ENCODE measurements at regions not wholly inside any gene's neighbourhood (a gene's known extent, or its start where the extent isn't known, plus 50 kb on each side); places are given as distances from the start of the nearest gene placed in this dataset.

DNA sequence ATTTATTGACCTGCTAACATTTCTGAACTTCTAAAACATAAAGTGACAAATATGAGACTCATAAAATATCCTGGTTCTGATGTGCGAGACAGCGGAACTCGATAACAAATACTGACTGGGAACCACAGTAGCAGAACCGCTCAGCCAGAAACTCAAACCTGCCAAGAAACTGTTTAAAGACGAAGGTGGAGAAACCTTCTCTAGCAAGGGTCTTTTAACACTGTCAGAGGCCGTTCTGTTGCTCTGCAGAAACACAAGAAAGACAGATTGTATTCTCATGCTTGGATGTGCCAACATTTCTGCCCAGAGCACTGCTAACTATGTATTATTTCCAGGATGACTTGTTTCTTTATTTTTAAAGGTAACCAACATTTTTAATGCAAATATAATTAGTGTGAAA, 514.8 kb upstream of the ADARB2 start:
- no peak overlapping the region for H3K4me3 ChIP-seq (ENCODE audit: low read length)
- TF ChIP-seq, protein P1, sequence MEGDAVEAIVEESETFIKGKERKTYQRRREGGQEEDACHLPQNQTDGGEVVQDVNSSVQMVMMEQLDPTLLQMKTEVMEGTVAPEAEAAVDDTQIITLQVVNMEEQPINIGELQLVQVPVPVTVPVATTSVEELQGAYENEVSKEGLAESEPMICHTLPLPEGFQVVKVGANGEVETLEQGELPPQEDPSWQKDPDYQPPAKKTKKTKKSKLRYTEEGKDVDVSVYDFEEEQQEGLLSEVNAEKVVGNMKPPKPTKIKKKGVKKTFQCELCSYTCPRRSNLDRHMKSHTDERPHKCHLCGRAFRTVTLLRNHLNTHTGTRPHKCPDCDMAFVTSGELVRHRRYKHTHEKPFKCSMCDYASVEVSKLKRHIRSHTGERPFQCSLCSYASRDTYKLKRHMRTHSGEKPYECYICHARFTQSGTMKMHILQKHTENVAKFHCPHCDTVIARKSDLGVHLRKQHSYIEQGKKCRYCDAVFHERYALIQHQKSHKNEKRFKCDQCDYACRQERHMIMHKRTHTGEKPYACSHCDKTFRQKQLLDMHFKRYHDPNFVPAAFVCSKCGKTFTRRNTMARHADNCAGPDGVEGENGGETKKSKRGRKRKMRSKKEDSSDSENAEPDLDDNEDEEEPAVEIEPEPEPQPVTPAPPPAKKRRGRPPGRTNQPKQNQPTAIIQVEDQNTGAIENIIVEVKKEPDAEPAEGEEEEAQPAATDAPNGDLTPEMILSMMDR (IDR thresholded peaks at IDR 0.05; ENCODE audit: insufficient read depth, low read depth, low read length, missing control alignments), result no peak
- no peak for DNase-seq (ENCODE audit: low read depth)

DNA sequence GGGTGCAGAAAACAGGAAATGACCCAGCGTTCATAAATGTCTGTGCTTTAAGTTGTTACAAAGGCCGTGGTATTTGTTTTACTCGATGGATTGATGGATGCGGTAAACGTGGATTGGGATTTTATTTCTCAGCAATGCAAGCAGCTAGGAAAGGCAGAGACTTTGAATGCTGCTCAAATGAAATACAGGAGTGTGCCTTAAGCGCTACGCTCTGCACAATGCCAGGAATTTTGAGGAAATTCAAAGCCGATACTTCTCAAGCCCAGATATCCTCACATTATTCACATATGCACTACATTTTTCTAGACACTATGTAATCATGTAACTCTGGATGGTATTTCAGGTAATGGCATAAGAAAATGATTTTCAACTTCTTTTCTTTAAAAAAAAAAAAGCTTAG, 514.3 kb upstream of the ADARB2 start:
- H3K4me3 ChIP-seq (ENCODE audit: low read length), result no peak overlapping the region
- DNase-seq (ENCODE audit: low read depth), result no peak
- TF ChIP-seq, protein P1 (IDR thresholded peaks at IDR 0.05; ENCODE audit: insufficient read depth, low read depth, low read length, missing control alignments), result no peak

DNA sequence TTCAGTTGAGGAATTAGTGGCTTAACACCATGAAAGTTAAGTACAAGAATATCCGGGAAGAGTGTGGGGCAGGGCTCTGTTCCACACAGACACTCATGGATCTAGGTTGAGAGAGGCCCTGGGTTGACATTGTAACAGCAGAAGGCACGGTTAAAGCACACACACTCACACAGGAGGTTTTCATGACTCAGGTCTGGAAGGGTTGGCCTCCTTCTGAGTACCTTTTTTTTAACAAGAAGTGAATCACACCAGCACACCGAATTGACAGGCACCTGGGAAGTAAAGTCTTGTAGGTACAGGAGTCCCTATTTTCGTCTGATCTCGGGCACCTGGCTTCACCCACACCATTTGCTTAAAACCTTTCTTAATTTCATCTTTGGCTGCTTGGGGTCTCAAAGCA, 509.4 kb upstream of the ADARB2 start:
- no peak overlapping the region for H3K4me3 ChIP-seq (ENCODE audit: low read length)
- peak; percentile 86 for DNase-seq (ENCODE audit: low read depth)
- TF ChIP-seq, protein P1 (IDR thresholded peaks at IDR 0.05; ENCODE audit: insufficient read depth, low read depth, low read length, missing control alignments), result no peak

DNA sequence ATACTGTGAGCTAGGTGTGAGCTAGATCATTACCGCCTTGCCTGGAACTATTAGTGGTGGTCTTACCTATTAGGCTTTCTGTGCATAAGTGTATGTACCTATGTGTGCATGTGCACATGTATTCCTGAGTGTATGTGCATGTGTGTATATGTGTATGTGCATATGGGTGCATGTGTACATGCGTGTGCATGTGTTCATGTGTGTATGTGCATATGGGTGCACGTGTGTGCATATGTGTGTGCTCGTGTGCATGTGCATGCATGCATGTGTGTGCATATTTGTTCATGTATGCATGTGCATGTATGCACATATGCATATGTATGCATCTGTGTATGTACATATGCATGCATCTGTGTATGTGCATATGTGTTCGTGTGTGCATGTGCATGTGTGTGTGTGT, 508.3 kb upstream of the ADARB2 start:
- TF ChIP-seq, protein P1 (IDR thresholded peaks at IDR 0.05; ENCODE audit: insufficient read depth, low read depth, low read length, missing control alignments), result no peak
- no peak for DNase-seq (ENCODE audit: low read depth)
- H3K4me3 ChIP-seq (ENCODE audit: low read length), result no peak overlapping the region

DNA sequence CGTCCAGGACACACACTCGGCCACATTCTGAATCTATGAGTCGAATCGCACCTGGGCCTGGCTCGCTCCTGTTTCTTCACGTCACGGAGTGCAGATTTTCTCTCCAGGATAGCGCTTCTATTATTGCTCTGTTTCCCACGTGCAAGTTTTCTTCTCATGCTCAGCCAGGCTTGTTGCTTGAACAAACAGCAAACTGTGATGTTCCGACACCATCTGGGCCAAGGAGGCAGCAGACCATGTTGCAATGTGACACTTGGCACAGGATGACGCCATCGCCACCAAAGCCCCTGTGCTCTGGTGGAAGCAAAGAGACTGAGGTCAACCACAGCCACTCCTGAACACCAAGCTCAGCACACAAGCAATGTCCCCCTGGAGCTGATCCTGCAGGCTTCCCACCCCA, 507.1 kb upstream of the ADARB2 start:
- DNase-seq (ENCODE audit: low read depth), result no peak
- no peak overlapping the region for H3K4me3 ChIP-seq (ENCODE audit: low read length)
- TF ChIP-seq, protein P1 (IDR thresholded peaks at IDR 0.05; ENCODE audit: insufficient read depth, low read depth, low read length, missing control alignments), result no peak

DNA sequence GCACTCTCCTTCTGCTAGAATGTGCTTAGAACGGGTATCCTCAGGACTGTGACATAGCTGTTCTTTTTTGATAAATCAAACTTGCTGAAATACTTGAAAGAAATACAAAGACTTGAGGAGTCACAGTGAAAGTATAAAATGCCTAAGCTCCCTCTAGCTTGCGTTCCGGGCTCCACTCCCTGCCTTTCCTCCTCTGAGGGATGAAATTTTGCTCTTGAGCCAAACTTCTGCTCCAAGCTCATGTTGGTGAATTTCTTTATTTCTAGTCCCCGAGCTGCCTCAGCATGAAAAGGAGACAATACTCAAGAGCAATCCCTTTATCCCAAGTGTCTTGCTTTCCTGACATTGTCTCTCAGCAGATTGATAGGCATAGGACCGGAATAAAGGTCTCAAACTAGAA, 499.6 kb upstream of the ADARB2 start:
- DNase-seq (ENCODE audit: low read depth), result no peak

DNA sequence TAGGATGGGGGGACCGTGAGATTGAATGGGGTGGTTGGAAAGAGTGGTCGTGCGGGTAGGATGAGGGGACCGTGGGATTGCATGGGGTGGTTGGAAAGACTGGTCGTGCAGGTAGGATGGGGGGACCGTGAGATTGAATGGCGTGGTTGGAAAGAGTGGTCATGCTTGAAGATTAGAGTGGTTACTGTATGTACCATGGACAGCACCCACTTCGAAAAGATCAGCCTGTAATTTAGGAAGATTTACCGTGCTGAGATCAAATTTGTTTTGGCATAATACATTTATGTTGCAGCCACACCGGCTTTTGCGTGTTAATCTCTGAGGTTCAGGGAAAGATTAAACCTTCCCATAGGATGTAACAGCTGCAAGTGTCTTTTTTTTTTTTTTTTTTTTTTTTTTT, 495.2 kb upstream of the ADARB2 start:
- DNase-seq (ENCODE audit: low read depth), result peak; percentile 29
- H3K4me3 ChIP-seq (ENCODE audit: low read length), result no peak overlapping the region
- TF ChIP-seq, protein P1 (IDR thresholded peaks at IDR 0.05; ENCODE audit: insufficient read depth, low read depth, low read length, missing control alignments), result no peak

More for the DNA sequence above, 499.6 kb upstream of the ADARB2 start:
- no peak overlapping the region for H3K4me3 ChIP-seq (ENCODE audit: low read length)
- TF ChIP-seq, protein P1 (IDR thresholded peaks at IDR 0.05; ENCODE audit: insufficient read depth, low read depth, low read length, missing control alignments), result no peak

Data from epithelial cell of esophagus (primary cell).